H9 (cell line): ENCODE measurements at regions not wholly inside any gene's neighbourhood (a gene's known extent, or its start where the extent isn't known, plus 50 kb on each side); places are given as distances from the start of the nearest gene placed in this dataset.

Experiments
- DNase-seq: peaks from one replicate; pipeline ENCODE4 v3.0.0-alpha.2; 2017
- H2AFZ ChIP-seq: one replicate; pipeline ENCODE4 v1.6.1; 2013; ENCODE audit warnings: mild to moderate bottlenecking, low read length, control low read depth, moderate library complexity
- H2AK5ac ChIP-seq: 2 replicates; pipeline ENCODE4 v1.6.1; 2013; ENCODE audit warnings: low read length, control low read depth, mixed read lengths; ENCODE audit not compliant: insufficient read length
- H2BK120ac ChIP-seq: one replicate; pipeline ENCODE4 v1.6.1; 2013; ENCODE audit warnings: low read depth, mild to moderate bottlenecking, low read length, control low read depth, inconsistent platforms; ENCODE audit not compliant: poor library complexity, severe bottlenecking
- H2BK12ac ChIP-seq: 2 replicates; pipeline ENCODE4 v1.6.1; 2013; ENCODE audit warnings: low read length, control low read depth, mixed read lengths, low read depth; ENCODE audit not compliant: insufficient read length
- H2BK15ac ChIP-seq: 2 replicates; pipeline ENCODE4 v1.6.1; 2013; ENCODE audit warnings: low read depth, low read length, control low read depth
- H2BK20ac ChIP-seq: one replicate; pipeline ENCODE4 v1.6.1; 2013; ENCODE audit warnings: low read depth, mild to moderate bottlenecking, low read length, control low read depth, inconsistent platforms; ENCODE audit not compliant: poor library complexity, severe bottlenecking
- H2BK5ac ChIP-seq: 2 replicates; pipeline ENCODE4 v1.6.1; 2013; ENCODE audit warnings: low read length, control low read depth, mixed read lengths; ENCODE audit not compliant: insufficient read length
- H3K14ac ChIP-seq: 2 replicates; pipeline ENCODE4 v1.6.1; 2013; ENCODE audit warnings: low read length, control low read depth; ENCODE audit not compliant: insufficient read depth
- H3K18ac ChIP-seq: 2 replicates; pipeline ENCODE4 v1.6.1; 2013; ENCODE audit warnings: low read depth, mild to moderate bottlenecking, mixed read lengths, low read length, control low read depth; ENCODE audit not compliant: insufficient read length
- H3K23ac ChIP-seq: 2 replicates; pipeline ENCODE4 v1.6.1; 2013; ENCODE audit warnings: low read length, control low read depth, mixed read lengths, low read depth; ENCODE audit not compliant: insufficient read length
- H3K23me2 ChIP-seq: 2 replicates; pipeline ENCODE4 v1.6.1; 2013; ENCODE audit warnings: low read depth, mild to moderate bottlenecking, mixed read lengths, low read length, control low read depth; ENCODE audit not compliant: insufficient read length, poor library complexity, severe bottlenecking
- H3K27ac ChIP-seq: 2 replicates; pipeline ENCODE4 v1.5.1; 2013; ENCODE audit warnings: low read length, control low read depth, mixed read lengths, low read depth; ENCODE audit not compliant: insufficient read length
- H3K27me3 ChIP-seq: 2 replicates; pipeline ENCODE4 v1.6.1; 2013; ENCODE audit warnings: low read length, control low read depth, inconsistent platforms; ENCODE audit not compliant: insufficient read depth
- H3K4ac ChIP-seq: 2 replicates; pipeline ENCODE4 v1.6.1; 2013; ENCODE audit warnings: low read depth, mild to moderate bottlenecking, control low read depth, inconsistent platforms, low read length, moderate library complexity
- H3K4me1 ChIP-seq: 2 replicates; pipeline ENCODE4 v1.6.1; 2013; ENCODE audit warnings: low read length, control low read depth, inconsistent platforms; ENCODE audit not compliant: insufficient read depth
- H3K4me2 ChIP-seq: 2 replicates; pipeline ENCODE4 v1.6.1; 2013; ENCODE audit warnings: low read length, control low read depth, mixed read lengths; ENCODE audit not compliant: insufficient read length, insufficient read depth
- H3K56ac ChIP-seq: 2 replicates; pipeline ENCODE4 v1.6.1; 2013; ENCODE audit warnings: low read depth, mild to moderate bottlenecking, mixed read lengths, low read length, control low read depth; ENCODE audit not compliant: insufficient read length
- H3K79me1 ChIP-seq: 2 replicates; pipeline ENCODE4 v1.6.1; 2013; ENCODE audit warnings: low read depth, mild to moderate bottlenecking, moderate library complexity, low read length, control low read depth, inconsistent platforms; ENCODE audit not compliant: insufficient read depth, poor library complexity, severe bottlenecking
- H3K79me2 ChIP-seq: 2 replicates; pipeline ENCODE4 v1.6.1; 2013; ENCODE audit warnings: low read length, control low read depth, inconsistent platforms; ENCODE audit not compliant: insufficient read depth
- H3K9ac ChIP-seq: 2 replicates; pipeline ENCODE4 v1.6.1; 2013; ENCODE audit warnings: low read length, control low read depth, mixed read lengths; ENCODE audit not compliant: insufficient read length; ENCODE audit errors: extremely low read depth
- H3K9me3 ChIP-seq: one replicate; pipeline ENCODE4 v1.6.1; 2013; ENCODE audit warnings: low read depth, low read length, inconsistent platforms; ENCODE audit not compliant: control insufficient read depth
- H3T11ph ChIP-seq: one replicate; pipeline ENCODE4 v1.6.1; 2013; ENCODE audit warnings: mild to moderate bottlenecking, low read length, control low read depth, inconsistent platforms
- H4K20me1 ChIP-seq: one replicate; pipeline ENCODE4 v1.6.1; 2013; ENCODE audit not compliant: control insufficient read depth, insufficient read length, insufficient read depth
- H4K5ac ChIP-seq: 2 replicates; pipeline ENCODE4 v1.6.1; 2013; ENCODE audit warnings: low read depth, mild to moderate bottlenecking, mixed read lengths, low read length, control low read depth; ENCODE audit not compliant: insufficient read length
- H4K8ac ChIP-seq: replicated peaks from 2 replicates; pipeline ENCODE4 v1.6.1; 2013; ENCODE audit warnings: low read length, control low read depth, mixed read lengths, low read depth; ENCODE audit not compliant: insufficient read length
- H4K91ac ChIP-seq: 2 replicates; pipeline ENCODE4 v1.6.1; 2013; ENCODE audit warnings: low read depth, mild to moderate bottlenecking, moderate library complexity, mixed read lengths, low read length, control low read depth; ENCODE audit not compliant: insufficient read length
- H3K27ac Mint-ChIP-seq, 3 experiments: 2 replicates in 2 of 3; 3 replicates in 1 of 3; pipeline ENCODE4 v1.8.0; 2020 to 2021; ENCODE audit warnings: mixed read lengths in 3 of 3, mild to moderate bottlenecking in 1 of 3, moderate library complexity in 1 of 3
- H3K27me3 Mint-ChIP-seq: 2 replicates; pipeline ENCODE4 v1.8.0; 2021; ENCODE audit warnings: low read depth, mild to moderate bottlenecking, moderate library complexity, mixed read lengths
- H3K36me3 Mint-ChIP-seq, 3 experiments: 2 replicates in 2 of 3; 3 replicates in 1 of 3; pipeline ENCODE4 v1.8.0; 2020 to 2021; ENCODE audit warnings: low read depth in 3 of 3, mixed read lengths in 3 of 3; ENCODE audit not compliant: insufficient read depth in 1 of 3
- H3K4me1 Mint-ChIP-seq, 2 experiments: 2 replicates each; pipeline ENCODE4 v1.8.0; 2020; ENCODE audit warnings: mixed read lengths in 2 of 2
- H3K4me3 Mint-ChIP-seq, 2 experiments: 2 replicates in 1 of 2; 3 replicates in 1 of 2; pipeline ENCODE4 v1.8.0; 2020 to 2021; ENCODE audit warnings: mild to moderate bottlenecking in 2 of 2, mixed read lengths in 2 of 2, moderate library complexity in 1 of 2
- H3K9me3 Mint-ChIP-seq, 2 experiments: 2 replicates in 1 of 2; 3 replicates in 1 of 2; pipeline ENCODE4 v1.8.0; 2020; ENCODE audit warnings: mild to moderate bottlenecking in 2 of 2, mixed read lengths in 2 of 2, moderate library complexity in 1 of 2
- WGBS: extraction: QIAGEN DNeasy Blood & Tissue Kit; methylation state at CpG from one replicate; pipeline ENCODE4 v1.1.7; 2013; ENCODE audit warnings: missing lambda C conversion rate, low lambda C conversion rate, mixed read lengths; ENCODE audit not compliant: insufficient read length; ENCODE audit errors: extremely low coverage; 5-methylcytosine and 5-hydroxymethylcytosine counted together
- TF ChIP-seq, protein P1 (sequence below): fragments of 200-600 bp; sonication (generic); conservative IDR thresholded peaks from 3 replicates; pipeline ENCODE4 v1.8.0; 2021; ENCODE audit warnings: antibody characterized with exemption, mild to moderate bottlenecking

DNA sequence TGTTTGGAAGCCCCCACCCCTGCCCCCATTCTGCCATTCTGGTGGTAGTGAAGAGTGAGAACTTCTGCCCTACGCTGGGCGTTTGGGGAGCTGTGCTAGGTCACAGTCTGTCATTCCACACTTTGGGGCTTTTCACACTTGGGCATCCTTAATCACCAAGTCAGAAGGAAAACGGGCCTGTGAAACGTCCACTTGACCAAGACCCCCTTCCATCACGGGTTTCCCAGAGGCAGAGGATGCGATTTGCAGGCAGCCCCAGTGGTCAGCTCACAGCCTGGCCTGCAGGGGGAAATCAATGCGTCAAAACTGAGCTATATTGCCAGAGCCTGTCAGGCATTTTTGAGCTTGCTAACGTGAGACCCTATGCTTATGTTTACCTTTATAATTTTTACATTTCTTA, 663.3 kb upstream of the MGMT start:
- no peaks in the 10 kb centered on the region for H4K20me1 ChIP-seq
- no peaks in the 10 kb centered on the region for H3K9me3 ChIP-seq
- no peak overlapping the region for H3T11ph ChIP-seq
- H3K27me3 Mint-ChIP-seq: peaks cover 5% of the 10 kb centered on the region; the same call in 1 of the 2 replicates
- H3K27ac ChIP-seq: no peak overlapping the region
- no peak for DNase-seq
- H4K91ac ChIP-seq: no peak overlapping the region
- no peak overlapping the region for H2BK5ac ChIP-seq
- H2AFZ ChIP-seq: no peak overlapping the region
- H3K14ac ChIP-seq: no peak overlapping the region
- H3K4me1 ChIP-seq: peaks cover 2% of the 10 kb centered on the region; the same call in 1 of the 2 replicates
- no peaks in the 10 kb centered on the region for H3K36me3 Mint-ChIP-seq
- no peak overlapping the region for H3K18ac ChIP-seq
- H3K56ac ChIP-seq: no peak overlapping the region
- no peak overlapping the region for H3K23ac ChIP-seq
- H3K79me2 ChIP-seq: no peaks in the 10 kb centered on the region
- H2AK5ac ChIP-seq: no peak overlapping the region
- no peak overlapping the region for H3K9ac ChIP-seq
- H2BK12ac ChIP-seq: no peak overlapping the region
- no peak overlapping the region; the same call in 1 of the 2 replicates for H2BK15ac ChIP-seq
- H3K79me1 ChIP-seq: no peaks in the 10 kb centered on the region
- no peak overlapping the region for H3K4me2 ChIP-seq
- H3K4me1 Mint-ChIP-seq: peaks cover 11 to 14% of the 10 kb centered on the region in 2 experiments
- no peak overlapping the region for H4K5ac ChIP-seq
- TF ChIP-seq, protein P1, sequence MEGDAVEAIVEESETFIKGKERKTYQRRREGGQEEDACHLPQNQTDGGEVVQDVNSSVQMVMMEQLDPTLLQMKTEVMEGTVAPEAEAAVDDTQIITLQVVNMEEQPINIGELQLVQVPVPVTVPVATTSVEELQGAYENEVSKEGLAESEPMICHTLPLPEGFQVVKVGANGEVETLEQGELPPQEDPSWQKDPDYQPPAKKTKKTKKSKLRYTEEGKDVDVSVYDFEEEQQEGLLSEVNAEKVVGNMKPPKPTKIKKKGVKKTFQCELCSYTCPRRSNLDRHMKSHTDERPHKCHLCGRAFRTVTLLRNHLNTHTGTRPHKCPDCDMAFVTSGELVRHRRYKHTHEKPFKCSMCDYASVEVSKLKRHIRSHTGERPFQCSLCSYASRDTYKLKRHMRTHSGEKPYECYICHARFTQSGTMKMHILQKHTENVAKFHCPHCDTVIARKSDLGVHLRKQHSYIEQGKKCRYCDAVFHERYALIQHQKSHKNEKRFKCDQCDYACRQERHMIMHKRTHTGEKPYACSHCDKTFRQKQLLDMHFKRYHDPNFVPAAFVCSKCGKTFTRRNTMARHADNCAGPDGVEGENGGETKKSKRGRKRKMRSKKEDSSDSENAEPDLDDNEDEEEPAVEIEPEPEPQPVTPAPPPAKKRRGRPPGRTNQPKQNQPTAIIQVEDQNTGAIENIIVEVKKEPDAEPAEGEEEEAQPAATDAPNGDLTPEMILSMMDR: peak; percentile 37; the same call in 2 of the 3 replicates
- no peaks in the 10 kb centered on the region for H3K27me3 ChIP-seq
- H2BK120ac ChIP-seq: no peak overlapping the region
- no peaks in the 10 kb centered on the region; a peak in 1 of 5 replicates for H3K9me3 Mint-ChIP-seq
- WGBS: no CpG with 5 or more reads among the region's 8 CpGs
- no peak overlapping the region for H2BK20ac ChIP-seq
- no peak overlapping the region for H3K4me3 Mint-ChIP-seq
- no peak overlapping the region for H3K4ac ChIP-seq
- no peak overlapping the region for H3K27ac Mint-ChIP-seq
- no peak overlapping the region for H4K8ac ChIP-seq
- H3K23me2 ChIP-seq: no peaks in the 10 kb centered on the region
